C1 segment of cervical spinal cord (tissue), 14 donors: ENCODE measurements at regions not wholly inside any gene's neighbourhood (a gene's known extent, or its start where the extent isn't known, plus 50 kb on each side); places are given as distances from the start of the nearest gene placed in this dataset.
"Not testable (repeated sequence)": the region's sequence is repeated elsewhere in the genome, so short reads cannot be mapped to it uniquely, and the experiment has no call there.

Experiments used
- DNase-seq, 14 donors: peaks; one replicate each; lab custom pipeline; 2025; lab: John Stamatoyannopoulos, UW

GRCh38 chr13:78540058-78540457 is 63.3 kb downstream of the POU4F1 start:
- DNase-seq, result no peak

GRCh38 chr13:78526044-78526443 is 77.3 kb downstream of the POU4F1 start:
- not testable (repeated sequence) for DNase-seq

- DNase-seq, result no peak
Measured at GRCh38 chr13:78524936-78525335, 78.4 kb downstream of the POU4F1 start.

- DNase-seq, result no peak
Measured at GRCh38 chr13:78521091-78521490, 82.3 kb downstream of the POU4F1 start.

GRCh38 chr13:78520425-78520824 is 82.9 kb downstream of the POU4F1 start:
- DNase-seq, result no peak

GRCh38 chr13:78518482-78518881 is 84.9 kb downstream of the POU4F1 start:
- not testable (repeated sequence) for DNase-seq

GRCh38 chr13:78499802-78500201 is 103.5 kb downstream of the POU4F1 start:
- DNase-seq, result no peak

- DNase-seq, result no peak
Measured at GRCh38 chr13:78497702-78498355, 105.5 kb downstream of the POU4F1 start.

- no peak for DNase-seq
Measured at GRCh38 chr13:78491978-78492377, 111.4 kb downstream of the POU4F1 start.

GRCh38 chr13:78490225-78490624 is 113.1 kb downstream of the POU4F1 start:
- not testable (repeated sequence) for DNase-seq

GRCh38 chr13:78487707-78488106 is 115.6 kb downstream of the POU4F1 start:
- DNase-seq, result no peak

GRCh38 chr13:78485803-78486202 is 117.5 kb downstream of the POU4F1 start:
- no peak for DNase-seq

- DNase-seq, result no peak
Measured at GRCh38 chr13:78478183-78478582, 125.2 kb downstream of the POU4F1 start.

GRCh38 chr13:78476910-78477309 is 126.4 kb downstream of the POU4F1 start:
- no peak for DNase-seq

GRCh38 chr13:78468621-78469020 is 134.7 kb downstream of the POU4F1 start:
- no peak for DNase-seq

- DNase-seq, result no peak
Measured at GRCh38 chr13:78465250-78465649, 138.1 kb downstream of the POU4F1 start.

GRCh38 chr13:78460176-78460575 is 143.2 kb downstream of the POU4F1 start:
- no peak for DNase-seq

- no peak for DNase-seq
Measured at GRCh38 chr13:78443839-78444238, 159.5 kb downstream of the POU4F1 start.

- no peak for DNase-seq
Measured at GRCh38 chr13:78437781-78438180, 165.6 kb downstream of the POU4F1 start.

GRCh38 chr13:78436311-78436710 is 167.0 kb downstream of the POU4F1 start:
- no peak for DNase-seq

- DNase-seq, result no peak
Measured at GRCh38 chr13:78431328-78431727, 172.0 kb downstream of the POU4F1 start.

GRCh38 chr13:78430811-78431210 is 172.5 kb downstream of the POU4F1 start:
- no peak for DNase-seq

GRCh38 chr13:78430166-78430791 is 173.1 kb downstream of the POU4F1 start:
- DNase-seq, result no peak

- no peak for DNase-seq
Measured at GRCh38 chr13:78428646-78429045, 174.7 kb downstream of the POU4F1 start.
